SU-DHL-6 (cell line): ENCODE measurements at regions not wholly inside any gene's neighbourhood (a gene's known extent, or its start where the extent isn't known, plus 50 kb on each side); places are given as distances from the start of the nearest gene placed in this dataset.

Source experiments
- CTCF ChIP-seq: fragments of 200-600 bp; sonication (generic); IDR thresholded peaks from one replicate; pipeline ENCODE4 v1.5.1; 2017; ENCODE audit warnings: antibody characterized with exemption, mild to moderate bottlenecking, low read length, moderate library complexity; ENCODE audit not compliant: insufficient read depth, poor library complexity, severe bottlenecking
- EZH2phosphoT487 ChIP-seq: fragments of 200-600 bp; sonication (generic), shearing (Covaris generic); conservative IDR thresholded peaks from 2 replicates; pipeline ENCODE4 v1.6.1; 2018; ENCODE audit warnings: mild to moderate bottlenecking, antibody characterized with exemption, low read length, moderate library complexity, mixed read lengths

- no peak for TF ChIP-seq CTCF
- no peak for TF ChIP-seq EZH2phosphoT487
Observed at GRCh38 chr6:92763274-92763584, 656.1 kb downstream of the EPHA7 start.
